ENCODE measurements at regions not wholly inside any gene's neighbourhood (a gene's known extent, or its start where the extent isn't known, plus 50 kb on each side); places are given as distances from the start of the nearest gene placed in this dataset.

DNA sequence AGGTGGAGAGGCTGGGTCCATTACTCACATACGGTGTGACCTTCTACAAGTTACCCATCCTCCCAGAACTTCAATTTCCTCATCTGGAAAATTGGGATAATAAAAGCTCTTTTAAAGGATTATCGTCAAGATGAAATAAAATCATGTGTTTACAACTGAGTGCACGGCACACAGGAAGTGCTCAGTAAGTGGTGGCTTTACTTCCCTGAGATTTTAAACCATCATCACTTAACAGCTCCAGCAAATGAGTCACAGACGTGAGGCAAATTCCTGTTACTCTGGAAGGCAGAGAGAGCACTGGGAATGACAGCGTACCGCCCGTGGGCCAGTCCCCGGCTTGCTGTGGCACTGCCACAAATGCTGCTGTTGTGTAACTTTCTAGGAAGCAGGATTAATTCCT lies 64.1 kb downstream of the MRPL57 start (continued):
- TF ChIP-seq, protein P1, sequence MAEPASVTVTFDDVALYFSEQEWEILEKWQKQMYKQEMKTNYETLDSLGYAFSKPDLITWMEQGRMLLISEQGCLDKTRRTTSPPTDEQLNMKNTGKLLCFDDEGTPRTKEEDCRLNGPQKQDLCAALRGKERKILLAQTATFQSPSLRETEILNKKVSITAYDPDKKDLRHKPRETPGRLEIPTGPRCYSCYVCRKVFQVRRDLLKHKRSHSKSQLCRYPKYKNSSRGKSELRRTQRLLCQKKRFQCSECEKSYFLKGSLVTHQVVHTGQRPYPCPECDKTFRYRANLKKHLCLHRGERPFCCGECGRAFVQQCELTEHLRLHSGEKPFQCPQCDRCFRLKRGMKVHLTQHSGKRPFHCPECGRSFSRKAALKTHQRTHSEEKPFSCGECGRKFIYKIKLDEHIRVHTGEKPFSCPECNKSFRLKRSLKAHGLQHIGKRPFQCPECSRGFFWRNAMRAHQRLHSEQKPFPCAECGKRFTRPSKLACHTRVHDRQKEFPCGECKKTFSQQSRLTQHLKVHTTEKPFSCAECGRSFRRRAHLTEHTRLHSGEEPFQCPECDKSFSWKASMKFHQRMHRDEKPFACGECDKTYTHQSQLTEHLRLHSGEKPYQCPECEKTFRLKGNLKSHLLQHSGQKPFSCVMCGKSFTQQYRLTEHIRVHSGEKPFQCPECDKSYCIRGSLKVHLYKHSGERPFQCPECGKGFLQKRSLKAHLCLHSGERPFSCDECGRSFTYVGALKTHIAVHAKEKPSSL (CRISPR knock-in tag; conservative IDR thresholded peaks at IDR 0.05) = no peak
- no peak for TF ChIP-seq NR2C2 (CRISPR knock-in tag; IDR thresholded peaks at IDR 0.05)
- no peak for TF ChIP-seq CREB1 (CRISPR knock-in tag; IDR thresholded peaks at IDR 0.05)

- peaks cover 3% of the 10 kb centered on the region for H3K4me1 Mint-ChIP-seq
- H3K27ac Mint-ChIP-seq = no peak overlapping the region
- H3K4me3 Mint-ChIP-seq = no peak overlapping the region
- no peaks in the 10 kb centered on the region for H3K36me3 Mint-ChIP-seq
- no peaks in the 10 kb centered on the region for H3K27me3 Mint-ChIP-seq (ENCODE audit: low read depth)
- TF ChIP-seq, protein P2, sequence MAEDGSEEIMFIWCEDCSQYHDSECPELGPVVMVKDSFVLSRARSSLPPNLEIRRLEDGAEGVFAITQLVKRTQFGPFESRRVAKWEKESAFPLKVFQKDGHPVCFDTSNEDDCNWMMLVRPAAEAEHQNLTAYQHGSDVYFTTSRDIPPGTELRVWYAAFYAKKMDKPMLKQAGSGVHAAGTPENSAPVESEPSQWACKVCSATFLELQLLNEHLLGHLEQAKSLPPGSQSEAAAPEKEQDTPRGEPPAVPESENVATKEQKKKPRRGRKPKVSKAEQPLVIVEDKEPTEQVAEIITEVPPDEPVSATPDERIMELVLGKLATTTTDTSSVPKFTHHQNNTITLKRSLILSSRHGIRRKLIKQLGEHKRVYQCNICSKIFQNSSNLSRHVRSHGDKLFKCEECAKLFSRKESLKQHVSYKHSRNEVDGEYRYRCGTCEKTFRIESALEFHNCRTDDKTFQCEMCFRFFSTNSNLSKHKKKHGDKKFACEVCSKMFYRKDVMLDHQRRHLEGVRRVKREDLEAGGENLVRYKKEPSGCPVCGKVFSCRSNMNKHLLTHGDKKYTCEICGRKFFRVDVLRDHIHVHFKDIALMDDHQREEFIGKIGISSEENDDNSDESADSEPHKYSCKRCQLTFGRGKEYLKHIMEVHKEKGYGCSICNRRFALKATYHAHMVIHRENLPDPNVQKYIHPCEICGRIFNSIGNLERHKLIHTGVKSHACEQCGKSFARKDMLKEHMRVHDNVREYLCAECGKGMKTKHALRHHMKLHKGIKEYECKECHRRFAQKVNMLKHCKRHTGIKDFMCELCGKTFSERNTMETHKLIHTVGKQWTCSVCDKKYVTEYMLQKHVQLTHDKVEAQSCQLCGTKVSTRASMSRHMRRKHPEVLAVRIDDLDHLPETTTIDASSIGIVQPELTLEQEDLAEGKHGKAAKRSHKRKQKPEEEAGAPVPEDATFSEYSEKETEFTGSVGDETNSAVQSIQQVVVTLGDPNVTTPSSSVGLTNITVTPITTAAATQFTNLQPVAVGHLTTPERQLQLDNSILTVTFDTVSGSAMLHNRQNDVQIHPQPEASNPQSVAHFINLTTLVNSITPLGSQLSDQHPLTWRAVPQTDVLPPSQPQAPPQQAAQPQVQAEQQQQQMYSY (CRISPR knock-in tag; IDR thresholded peaks at IDR 0.05) = no peak
- no peak for TF ChIP-seq CDX4 (CRISPR knock-in tag; IDR thresholded peaks at IDR 0.05; ENCODE audit: borderline replicate concordance)
- TF ChIP-seq, protein P1 (CRISPR knock-in tag; conservative IDR thresholded peaks at IDR 0.05) = no peak
- TF ChIP-seq ELF4 (CRISPR knock-in tag; IDR thresholded peaks at IDR 0.05; ENCODE audit: low read depth) = no peak
- TF ChIP-seq SMAD3 (CRISPR knock-in tag; IDR thresholded peaks at IDR 0.05; ENCODE audit: borderline replicate concordance) = no peak
- TF ChIP-seq, protein P3, sequence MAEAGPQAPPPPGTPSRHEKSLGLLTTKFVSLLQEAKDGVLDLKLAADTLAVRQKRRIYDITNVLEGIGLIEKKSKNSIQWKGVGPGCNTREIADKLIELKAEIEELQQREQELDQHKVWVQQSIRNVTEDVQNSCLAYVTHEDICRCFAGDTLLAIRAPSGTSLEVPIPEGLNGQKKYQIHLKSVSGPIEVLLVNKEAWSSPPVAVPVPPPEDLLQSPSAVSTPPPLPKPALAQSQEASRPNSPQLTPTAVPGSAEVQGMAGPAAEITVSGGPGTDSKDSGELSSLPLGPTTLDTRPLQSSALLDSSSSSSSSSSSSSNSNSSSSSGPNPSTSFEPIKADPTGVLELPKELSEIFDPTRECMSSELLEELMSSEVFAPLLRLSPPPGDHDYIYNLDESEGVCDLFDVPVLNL (CRISPR knock-in tag; IDR thresholded peaks at IDR 0.05; ENCODE audit: borderline replicate concordance, low read depth) = no peak
- no peak for TF ChIP-seq FOXJ3 (CRISPR knock-in tag; IDR thresholded peaks at IDR 0.05; ENCODE audit: borderline replicate concordance)
- peaks cover 11% of the 10 kb centered on the region for H3K9me3 Mint-ChIP-seq
- CTCF ChIA-PET = interaction anchor here (0.6 to 3.1 kb wide), 15 partner anchors 9 to 296 kb away, joined by 3 to 20 read pairs (median 3); no protein-coding TSS in a partner anchor
- ATAC-seq = peak; percentile 95
- POLR2A ChIA-PET = no interaction called here
- peak; percentile 61 for DNase-seq (ENCODE audit: low spot score)
These were observed 65.8 kb downstream of the MRPL57 start for GRCh38 chr13:21242236-21242635.

DNA sequence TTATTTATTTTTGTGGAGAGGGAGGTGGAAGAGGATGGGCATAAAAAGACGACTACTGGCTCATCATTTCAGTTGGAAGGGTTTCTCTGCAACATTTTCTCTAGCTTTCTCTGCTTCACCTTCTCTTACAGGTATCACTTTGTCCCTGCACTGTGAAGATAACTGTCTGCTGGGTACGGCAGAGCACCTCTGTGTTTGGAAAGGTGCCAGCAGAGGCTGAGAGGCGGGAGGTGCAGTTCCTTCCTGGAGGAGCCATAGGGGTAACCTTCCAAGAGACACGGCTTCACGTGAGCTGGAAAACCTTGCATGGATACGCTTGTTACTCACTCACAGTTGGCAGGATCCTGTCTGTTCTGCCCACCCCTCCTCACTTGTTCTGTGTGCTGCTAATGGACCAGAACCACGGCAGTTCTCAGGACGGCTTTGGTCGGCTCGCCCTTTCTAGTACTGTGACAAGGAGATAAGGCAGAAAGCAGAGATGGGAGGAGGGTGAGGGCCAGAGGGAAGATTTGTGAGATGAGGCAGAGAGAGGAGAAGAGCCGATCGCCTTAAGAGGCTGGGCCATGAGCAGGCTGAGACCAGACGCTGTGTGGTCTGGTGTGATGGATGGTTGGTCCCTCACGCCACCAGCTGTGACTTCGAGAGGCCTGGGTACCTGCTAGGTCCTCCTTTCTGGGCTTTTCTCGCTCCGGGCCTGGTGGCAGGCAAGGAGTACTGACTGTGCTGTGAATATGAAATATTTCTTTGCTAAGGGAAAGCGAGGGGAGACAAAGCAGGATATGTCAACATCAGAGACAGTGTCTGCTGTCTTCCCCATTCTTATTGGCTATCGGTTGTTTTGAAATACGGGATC lies 66.8 kb downstream of the MRPL57 start:
- Mint-ChIP-seq H3K9me3 (peaks cover 2% of the 10 kb centered on the region), H3K4me1 (peaks cover 3% of the 10 kb centered on the region), H3K27me3 (ENCODE audit: low read depth) (no peaks in the 10 kb centered on the region), H3K36me3 (no peaks in the 10 kb centered on the region), H3K27ac (no peak overlapping the region), H3K4me3 (no peak overlapping the region)
- ChIA-PET CTCF (interaction anchor here (1.4 to 3.1 kb wide), 4 partner anchors 10 to 234 kb away, joined by 3 to 20 read pairs (median 6); no protein-coding TSS in a partner anchor), POLR2A (no interaction called here)
- no peak for DNase-seq (ENCODE audit: low spot score)
- no peak for ATAC-seq
- no peak for TF ChIP-seq ATF3 (CRISPR knock-in tag; conservative IDR thresholded peaks at IDR 0.05)
- no peak for TF ChIP-seq ELF4 (CRISPR knock-in tag; IDR thresholded peaks at IDR 0.05; ENCODE audit: low read depth)
- TF ChIP-seq ZNF232 (CRISPR knock-in tag; IDR thresholded peaks at IDR 0.05) = no peak
- TF ChIP-seq, protein P1 (CRISPR knock-in tag; conservative IDR thresholded peaks at IDR 0.05) = no peak
- no peak for TF ChIP-seq SOX15 (CRISPR knock-in tag; IDR thresholded peaks at IDR 0.05)
- TF ChIP-seq, protein P4, sequence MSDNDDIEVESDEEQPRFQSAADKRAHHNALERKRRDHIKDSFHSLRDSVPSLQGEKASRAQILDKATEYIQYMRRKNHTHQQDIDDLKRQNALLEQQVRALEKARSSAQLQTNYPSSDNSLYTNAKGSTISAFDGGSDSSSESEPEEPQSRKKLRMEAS (CRISPR knock-in tag; IDR thresholded peaks at IDR 0.05) = no peak

All from WTC11 (cell line).